Activated CD4-positive, alpha-beta T cell treated with anti-CD3 and anti-CD28 coated beads, Interleukin-10, Interleukin-2, amounts not matched to agents 100 ng/mL and 50 ng/mL, durations not matched to agents 16 hours and 8 hours (primary cell): ENCODE measurements at regions not wholly inside any gene's neighbourhood (a gene's known extent, or its start where the extent isn't known, plus 50 kb on each side); places are given as distances from the start of the nearest gene placed in this dataset.
"Not testable (repeated sequence)": the region's sequence is repeated elsewhere in the genome, so short reads cannot be mapped to it uniquely, and the experiment has no call there.

Experiments used
- DNase-seq: peaks from one replicate; pipeline ENCODE4 v3.0.0-alpha.2; 2020

DNA sequence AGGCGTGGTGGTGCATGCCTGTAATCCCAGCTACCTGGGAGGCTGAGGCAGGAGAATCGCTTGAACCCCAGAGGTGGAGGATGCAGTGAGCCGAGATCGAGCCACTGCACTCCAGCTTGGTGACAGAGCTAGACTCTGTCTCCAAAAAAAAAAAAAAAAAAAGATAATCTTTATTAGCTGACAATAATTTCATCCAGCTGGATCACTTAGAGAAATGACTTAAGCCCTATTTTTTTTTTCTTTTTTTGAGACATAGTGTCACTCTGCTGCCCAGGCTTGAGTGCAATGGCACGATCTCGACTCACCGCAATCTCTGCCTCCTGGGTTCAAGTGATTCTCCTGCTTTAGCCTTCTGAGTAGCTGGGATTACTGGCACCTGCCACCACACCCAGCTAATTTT is 51.6 kb upstream of the MAP4K4 start:
- DNase-seq = not testable (repeated sequence)

DNA sequence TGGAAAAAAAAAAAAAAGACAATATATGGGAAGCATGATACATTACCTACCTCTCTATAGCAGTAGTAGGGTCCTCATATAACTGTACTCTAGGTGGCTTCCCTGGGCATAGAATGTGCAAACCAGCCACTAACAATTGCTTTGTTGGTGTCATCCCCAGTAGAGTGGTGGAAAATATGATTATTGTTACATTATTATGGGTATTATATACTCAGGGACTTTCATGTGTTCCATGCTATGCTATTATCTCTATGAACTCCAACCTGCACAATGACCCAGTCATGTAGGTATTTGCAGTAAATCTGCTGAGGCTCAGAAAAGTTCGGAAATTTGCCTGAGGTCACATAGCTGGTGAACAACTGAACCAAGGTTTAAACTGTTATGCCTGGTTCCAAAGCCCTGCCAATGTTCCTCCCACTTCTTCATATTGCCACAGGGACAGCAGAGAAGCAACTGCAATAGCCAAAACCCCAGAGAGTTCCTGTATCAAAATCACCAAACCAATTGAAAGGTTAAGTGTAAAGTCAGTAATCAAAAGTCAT is 52.6 kb upstream of the MAP4K4 start:
- no peak for DNase-seq

DNA sequence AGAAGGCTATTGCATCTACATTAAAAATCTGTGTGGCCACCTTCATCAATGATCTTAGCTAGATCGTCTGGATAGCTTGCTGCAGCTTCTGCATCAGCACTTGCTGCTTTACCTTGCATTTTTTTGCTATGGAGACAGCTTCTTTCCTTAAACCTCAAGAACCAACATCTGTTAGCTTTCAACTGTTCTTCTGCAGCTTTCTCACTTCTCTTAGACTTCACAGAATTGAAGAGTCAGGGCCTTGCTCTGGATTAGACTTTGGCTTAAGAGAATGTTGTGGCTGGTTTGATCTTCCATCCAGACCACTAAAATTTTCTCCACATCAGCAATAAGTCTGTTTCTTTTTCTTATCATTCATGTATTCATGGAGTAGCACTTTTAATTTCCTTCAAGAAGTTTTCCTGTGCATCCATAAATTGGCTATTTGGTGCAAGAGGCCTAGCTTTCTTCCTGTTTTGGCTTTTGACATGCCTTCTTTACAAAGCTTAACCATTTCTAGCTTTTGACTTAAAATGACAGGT is 54.4 kb upstream of the MAP4K4 start:
- DNase-seq = no peak

DNA sequence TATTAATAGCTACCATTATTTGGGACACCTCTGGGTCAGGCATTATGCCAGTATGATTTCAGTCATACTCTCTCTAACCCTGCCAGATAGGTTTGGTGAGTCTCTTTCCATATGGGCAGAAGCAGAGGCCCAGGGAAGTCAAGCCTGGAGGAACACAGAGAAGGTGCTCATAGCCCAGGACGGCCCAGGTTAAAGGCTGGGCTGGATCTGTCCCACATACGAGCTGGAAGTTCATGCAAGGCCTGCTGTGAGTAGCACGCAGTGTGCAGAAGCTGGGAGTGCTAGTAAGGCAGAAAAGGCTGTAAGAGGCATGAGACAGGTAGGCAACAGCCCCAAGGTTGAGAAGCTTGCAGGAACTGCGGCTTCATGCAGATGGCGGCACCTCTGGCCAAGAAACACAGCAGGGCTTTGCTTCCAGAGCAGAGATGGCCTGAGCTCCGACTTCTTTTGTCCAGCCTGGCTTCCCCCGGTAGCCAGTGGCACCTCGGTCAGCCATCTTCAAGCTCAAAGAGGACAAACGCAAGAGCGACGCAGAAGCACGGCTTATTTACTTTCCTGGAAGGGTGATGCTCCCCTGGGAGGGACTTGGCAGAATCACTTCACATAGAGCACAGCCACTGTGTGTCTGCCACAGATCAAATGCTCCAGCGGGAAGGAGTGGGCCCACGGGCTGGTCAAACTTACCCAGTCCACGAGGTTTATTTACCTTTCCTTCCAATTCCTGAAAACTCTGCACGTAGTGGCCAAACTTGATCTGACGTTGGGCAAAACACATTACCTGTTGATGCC is 58.5 kb upstream of the MAP4K4 start:
- no peak for DNase-seq

DNA sequence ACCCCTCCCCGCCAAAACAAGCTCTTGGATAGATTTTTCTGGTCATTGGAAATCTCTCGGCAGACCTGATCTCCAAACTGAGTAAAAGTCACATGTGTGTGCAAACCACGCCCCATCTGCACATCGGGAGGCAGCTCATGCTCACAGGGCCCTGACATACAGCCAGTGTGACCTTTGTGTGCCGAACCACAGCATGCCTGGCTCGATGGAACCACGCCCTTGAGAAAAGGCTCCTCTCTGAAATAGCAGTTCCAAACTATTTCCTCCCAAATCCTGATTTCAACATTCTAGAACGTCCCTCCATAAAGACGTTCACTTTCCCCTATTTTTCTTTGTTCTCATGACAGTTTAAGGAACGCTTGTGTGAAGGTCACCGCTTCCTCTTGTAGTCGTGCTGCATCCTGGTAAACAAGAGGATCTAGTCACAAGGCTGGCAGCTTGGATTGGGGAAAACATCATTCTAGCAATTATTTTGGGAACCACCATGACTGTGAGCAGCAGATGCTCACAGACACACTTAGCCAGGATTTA is 59.3 kb upstream of the MAP4K4 start:
- no peak for DNase-seq

DNA sequence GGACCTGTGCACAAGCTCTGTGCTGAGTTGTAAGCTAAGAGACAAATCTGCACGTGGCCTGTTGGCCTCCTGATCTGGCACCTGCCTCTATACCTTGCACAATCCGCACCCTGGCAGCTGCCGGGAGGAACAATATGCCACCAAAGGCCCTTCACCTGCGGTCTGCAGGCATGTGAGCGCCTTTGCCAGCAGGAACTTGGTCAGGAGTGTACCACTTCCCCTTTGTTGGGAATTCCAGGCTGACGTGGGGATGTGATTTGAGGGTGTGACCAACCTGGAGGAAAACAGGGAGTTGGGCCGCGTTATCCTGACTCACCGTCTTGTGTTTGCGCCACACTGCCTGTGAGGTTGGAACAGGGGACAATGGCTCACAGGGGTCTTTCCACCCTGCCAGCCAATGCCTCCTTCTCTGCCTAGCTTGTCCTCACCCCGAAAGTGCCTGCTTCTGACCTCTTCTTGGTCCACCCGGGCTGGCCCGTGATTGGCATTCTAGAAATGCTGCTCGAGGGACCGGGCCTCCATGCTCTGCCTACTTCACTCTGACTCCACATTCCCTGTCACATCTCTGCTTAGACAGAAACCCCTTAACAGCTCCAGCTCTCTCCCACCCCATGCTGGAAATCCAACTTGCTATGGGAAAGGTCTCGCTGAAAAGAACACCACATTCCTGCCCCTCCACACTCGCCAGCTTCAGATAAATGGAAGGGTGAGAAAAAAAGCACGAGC is 67.1 kb upstream of the MAP4K4 start:
- DNase-seq = no peak

- no peak for DNase-seq
These were observed 69.5 kb upstream of the MAP4K4 start for GRCh38 chr2:101628030-101628392.

- no peak for DNase-seq
These were observed 70.0 kb upstream of the MAP4K4 start for GRCh38 chr2:101627285-101628029.

GRCh38 chr2:101625814-101626213 is 71.7 kb upstream of the MAP4K4 start:
- not testable (repeated sequence) for DNase-seq

DNA sequence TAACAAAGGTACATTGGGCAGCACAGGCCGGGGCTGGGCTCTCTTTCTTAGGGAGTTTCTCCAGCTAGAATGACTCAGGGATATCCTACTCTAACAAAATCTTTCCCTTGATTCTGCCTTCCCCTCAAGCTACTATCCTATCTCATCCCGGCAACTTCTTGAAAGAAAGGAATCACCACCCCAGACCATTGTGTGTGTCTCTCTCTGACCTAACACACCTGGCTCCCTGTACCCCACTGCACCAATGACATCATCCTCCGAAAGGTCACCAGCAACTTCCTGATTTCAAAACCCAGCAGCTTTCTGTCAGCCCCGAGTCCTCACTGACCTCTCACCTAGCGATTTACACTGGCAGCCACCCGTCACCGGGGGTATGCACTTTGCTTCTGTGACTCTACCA is 72.1 kb upstream of the MAP4K4 start:
- no peak for DNase-seq

- no peak for DNase-seq
These were observed 72.7 kb upstream of the MAP4K4 start for GRCh38 chr2:101624706-101625332.

GRCh38 chr2:101623031-101623521 is 74.4 kb upstream of the MAP4K4 start:
- peak; percentile 47 for DNase-seq

- peak; percentile 73 for DNase-seq
These were observed 75.1 kb upstream of the MAP4K4 start for GRCh38 chr2:101622210-101623030.

- DNase-seq = no peak
These were observed 78.3 kb upstream of the MAP4K4 start for GRCh38 chr2:101619191-101619591.

GRCh38 chr2:101617796-101618195 is 79.7 kb upstream of the MAP4K4 start:
- DNase-seq = no peak

- no peak for DNase-seq
These were observed 80.3 kb upstream of the MAP4K4 start for GRCh38 chr2:101617188-101617587.

DNA sequence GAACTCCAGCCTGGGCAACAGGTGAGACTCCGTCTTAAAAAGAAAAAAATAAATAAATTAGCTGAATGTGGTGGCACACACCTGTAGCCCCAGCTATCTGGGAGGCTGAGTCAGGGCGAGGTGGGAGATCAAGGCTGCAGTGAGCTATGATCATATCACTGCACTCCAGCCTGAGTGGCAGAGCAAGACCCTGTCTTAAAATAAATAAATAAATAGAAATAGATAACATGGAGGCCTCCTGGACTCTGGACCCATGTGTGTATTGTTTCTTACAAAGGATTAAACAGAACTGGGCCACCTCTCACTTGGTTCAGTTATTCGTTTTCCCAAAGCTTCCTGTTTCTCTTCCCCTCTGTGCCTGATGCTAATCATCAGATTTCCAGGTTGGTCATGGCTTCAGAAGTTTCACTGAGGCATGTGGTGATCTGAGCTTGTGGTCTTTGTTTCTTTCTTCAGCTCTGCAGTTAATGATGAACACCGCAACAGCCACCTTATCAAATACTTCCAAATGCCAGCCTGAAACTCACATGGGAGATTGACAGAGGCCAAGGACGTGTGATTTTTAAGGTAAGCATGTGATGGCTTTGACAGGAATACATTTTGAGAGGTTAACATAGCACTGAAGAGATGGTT is 83.3 kb upstream of the MAP4K4 start:
- no peak for DNase-seq

GRCh38 chr2:101613056-101613704 is 84.3 kb upstream of the MAP4K4 start:
- no peak for DNase-seq

- DNase-seq = no peak
These were observed 85.5 kb upstream of the MAP4K4 start for GRCh38 chr2:101612019-101612418.

DNA sequence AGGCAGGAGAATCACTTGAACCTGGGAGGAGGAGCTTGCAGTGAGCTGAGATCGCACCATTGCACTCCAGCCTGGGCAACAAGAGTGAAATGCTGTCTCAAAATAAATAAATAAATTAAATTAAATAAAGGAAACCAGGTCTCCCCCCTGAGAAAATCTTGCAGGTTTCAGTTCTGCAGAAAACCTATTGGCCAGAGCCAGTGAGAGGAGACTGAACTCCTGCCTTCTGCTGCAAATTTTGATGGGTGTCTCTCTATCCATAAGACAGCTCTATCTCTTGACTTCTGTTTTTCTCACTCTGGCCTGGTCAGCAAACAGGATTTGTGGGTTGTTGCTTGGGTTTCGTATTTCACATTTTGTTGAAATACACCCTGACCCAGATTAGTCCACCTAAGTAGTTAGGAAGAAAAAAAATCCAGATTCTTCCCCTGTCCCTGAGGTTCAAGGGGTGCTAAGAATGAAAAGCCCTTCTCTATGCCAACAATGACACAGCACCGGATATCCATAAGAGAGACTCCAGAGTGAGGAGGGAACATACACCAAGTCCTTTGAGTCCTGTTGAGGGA is 86.7 kb upstream of the MAP4K4 start:
- DNase-seq = no peak
